Loucy (cell line): ENCODE measurements at regions not wholly inside any gene's neighbourhood (a gene's known extent, or its start where the extent isn't known, plus 50 kb on each side); places are given as distances from the start of the nearest gene placed in this dataset.

Experiments
- H2AFZ ChIP-seq: fragments of 200-600 bp; sonication (generic); 2 replicates; pipeline ENCODE4 v1.6.0; 2016; ENCODE audit warnings: antibody characterized with exemption, mild to moderate bottlenecking, low read length, moderate library complexity
- H3F3A ChIP-seq: fragments of 200-600 bp; 2 replicates; pipeline ENCODE4 v1.6.0; 2016; ENCODE audit warnings: antibody characterized with exemption, low read depth, mild to moderate bottlenecking
- H3K27me3 ChIP-seq: fragments of 200-600 bp; sonication (generic); 2 replicates; pipeline ENCODE4 v1.6.1; 2014; ENCODE audit warnings: low read length, mild to moderate bottlenecking; ENCODE audit not compliant: insufficient read depth, poor library complexity, severe bottlenecking
- H3K36me3 ChIP-seq: fragments of 200-600 bp; sonication (generic); 2 replicates; pipeline ENCODE4 v1.6.1; 2016; ENCODE audit warnings: low read length; ENCODE audit not compliant: insufficient read depth
- H3K4me1 ChIP-seq: fragments of 200-600 bp; sonication (generic); 2 replicates; pipeline ENCODE4 v1.5.1; 2014; ENCODE audit warnings: low read length, mild to moderate bottlenecking; ENCODE audit not compliant: insufficient read depth, poor library complexity, severe bottlenecking
- H3K4me2 ChIP-seq: fragments of 200-600 bp; sonication (generic); 2 replicates; pipeline ENCODE4 v1.6.0; 2014; ENCODE audit warnings: antibody characterized with exemption, low read length, low read depth, mild to moderate bottlenecking; ENCODE audit not compliant: poor library complexity, severe bottlenecking
- H3K4me3 ChIP-seq: fragments of 200-600 bp; sonication (generic); 2 replicates; pipeline ENCODE4 v1.5.1; 2014; ENCODE audit warnings: low read length, mild to moderate bottlenecking, mixed read lengths; ENCODE audit not compliant: poor library complexity, severe bottlenecking
- H3K79me2 ChIP-seq: fragments of 200-600 bp; sonication (generic); 2 replicates; pipeline ENCODE4 v1.6.1; 2014; ENCODE audit warnings: low read length; ENCODE audit not compliant: insufficient read depth
- H3K9ac ChIP-seq: fragments of 200-600 bp; sonication (generic); 2 replicates; pipeline ENCODE4 v1.6.0; 2014; ENCODE audit warnings: mild to moderate bottlenecking, low read depth, low read length, moderate library complexity; ENCODE audit not compliant: poor library complexity, severe bottlenecking
- H3K9me2 ChIP-seq: fragments of 200-600 bp; sonication (generic); replicated peaks from 2 replicates; pipeline ENCODE4 v1.6.1; 2016; ENCODE audit warnings: low read depth, low read length, mixed read lengths
- H3K9me3 ChIP-seq: fragments of 200-600 bp; sonication (generic); 2 replicates; pipeline ENCODE4 v1.6.1; 2014; ENCODE audit warnings: mild to moderate bottlenecking, antibody characterized with exemption, low read length, low read depth; ENCODE audit not compliant: insufficient read depth
- H4K20me1 ChIP-seq: fragments of 200-600 bp; sonication (generic); 2 replicates; pipeline ENCODE4 v1.6.0; 2014; ENCODE audit warnings: antibody characterized with exemption, low read length, mild to moderate bottlenecking; ENCODE audit not compliant: insufficient read depth, poor library complexity, severe bottlenecking
- EZH2phosphoT487 ChIP-seq: fragments of 200-600 bp; IDR thresholded peaks from 2 replicates; pipeline ENCODE4 v1.6.1; 2018; ENCODE audit warnings: antibody characterized with exemption, mild to moderate bottlenecking, moderate library complexity, borderline replicate concordance
- TF ChIP-seq, protein P1 (sequence below): fragments of 200-600 bp; sonication (generic); conservative IDR thresholded peaks from 2 replicates; pipeline ENCODE4 v1.5.1; 2014; ENCODE audit warnings: mild to moderate bottlenecking, antibody characterized with exemption, low read length

DNA sequence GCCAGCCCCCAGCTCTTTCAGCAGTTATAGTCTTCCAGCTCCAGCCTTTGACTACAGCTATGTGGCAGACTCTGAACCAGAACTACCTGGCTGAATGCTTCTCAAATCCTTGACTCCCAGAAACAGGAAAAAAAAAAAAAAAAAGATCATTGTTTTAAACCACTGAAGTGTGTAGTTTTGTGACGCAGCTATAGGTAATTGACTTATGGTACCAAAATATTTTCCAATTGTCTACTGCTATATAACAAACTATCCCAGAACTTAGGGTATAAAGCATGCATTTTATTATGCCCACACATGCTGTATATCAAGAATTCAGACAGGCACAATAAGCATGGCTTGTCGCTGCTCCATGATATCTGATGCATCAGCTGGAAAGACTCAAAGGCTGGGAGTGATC, 127.1 kb upstream of the POC5 start:
- no peaks in the 10 kb centered on the region for H3K4me1 ChIP-seq
- no peaks in the 10 kb centered on the region for H3K79me2 ChIP-seq
- no peaks in the 10 kb centered on the region for H3F3A ChIP-seq
- H4K20me1 ChIP-seq: no peaks in the 10 kb centered on the region
- H2AFZ ChIP-seq: no peak overlapping the region
- H3K9ac ChIP-seq: no peak overlapping the region
- TF ChIP-seq, protein P1, sequence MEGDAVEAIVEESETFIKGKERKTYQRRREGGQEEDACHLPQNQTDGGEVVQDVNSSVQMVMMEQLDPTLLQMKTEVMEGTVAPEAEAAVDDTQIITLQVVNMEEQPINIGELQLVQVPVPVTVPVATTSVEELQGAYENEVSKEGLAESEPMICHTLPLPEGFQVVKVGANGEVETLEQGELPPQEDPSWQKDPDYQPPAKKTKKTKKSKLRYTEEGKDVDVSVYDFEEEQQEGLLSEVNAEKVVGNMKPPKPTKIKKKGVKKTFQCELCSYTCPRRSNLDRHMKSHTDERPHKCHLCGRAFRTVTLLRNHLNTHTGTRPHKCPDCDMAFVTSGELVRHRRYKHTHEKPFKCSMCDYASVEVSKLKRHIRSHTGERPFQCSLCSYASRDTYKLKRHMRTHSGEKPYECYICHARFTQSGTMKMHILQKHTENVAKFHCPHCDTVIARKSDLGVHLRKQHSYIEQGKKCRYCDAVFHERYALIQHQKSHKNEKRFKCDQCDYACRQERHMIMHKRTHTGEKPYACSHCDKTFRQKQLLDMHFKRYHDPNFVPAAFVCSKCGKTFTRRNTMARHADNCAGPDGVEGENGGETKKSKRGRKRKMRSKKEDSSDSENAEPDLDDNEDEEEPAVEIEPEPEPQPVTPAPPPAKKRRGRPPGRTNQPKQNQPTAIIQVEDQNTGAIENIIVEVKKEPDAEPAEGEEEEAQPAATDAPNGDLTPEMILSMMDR: no peak
- TF ChIP-seq EZH2phosphoT487: no peak
- H3K4me2 ChIP-seq: no peak overlapping the region
- H3K9me2 ChIP-seq: no peaks in the 10 kb centered on the region
- H3K27me3 ChIP-seq: no peaks in the 10 kb centered on the region
- H3K36me3 ChIP-seq: no peaks in the 10 kb centered on the region
- H3K4me3 ChIP-seq: no peak overlapping the region
- H3K9me3 ChIP-seq: no peaks in the 10 kb centered on the region

DNA sequence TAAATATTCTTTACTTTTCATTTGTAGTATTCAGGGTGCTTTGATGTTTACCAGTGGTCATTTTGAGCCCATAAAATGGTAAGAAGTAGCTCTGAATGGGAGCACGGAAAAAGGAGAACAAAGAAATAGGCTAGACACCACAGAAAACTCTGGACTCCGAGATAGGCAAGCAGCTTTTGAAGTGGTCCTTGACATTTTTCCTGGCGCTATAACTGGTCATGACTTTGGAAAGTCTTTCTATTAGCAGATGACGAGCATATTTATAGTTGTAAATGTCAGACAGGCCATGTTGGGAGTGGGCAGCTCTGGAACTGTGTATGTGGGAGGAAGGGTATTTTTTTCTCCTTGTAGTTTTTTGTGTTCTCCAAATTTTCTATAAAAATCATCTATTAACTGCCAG, 126.1 kb upstream of the POC5 start:
- Histone ChIP-seq H3K79me2 (no peaks in the 10 kb centered on the region), H3K36me3 (no peaks in the 10 kb centered on the region), H3K9me3 (no peaks in the 10 kb centered on the region), H4K20me1 (no peaks in the 10 kb centered on the region), H3K27me3 (no peaks in the 10 kb centered on the region), H2AFZ (no peak overlapping the region), H3K9ac (no peak overlapping the region), H3K9me2 (no peaks in the 10 kb centered on the region), H3K4me3 (no peak overlapping the region), H3K4me1 (no peaks in the 10 kb centered on the region), H3K4me2 (no peak overlapping the region), H3F3A (no peaks in the 10 kb centered on the region)
- TF ChIP-seq, protein P1: no peak
- TF ChIP-seq EZH2phosphoT487: no peak

- H3K4me2 ChIP-seq: no peak overlapping the region
- H3K27me3 ChIP-seq: no peaks in the 10 kb centered on the region
- no peak overlapping the region for H2AFZ ChIP-seq
- no peaks in the 10 kb centered on the region for H4K20me1 ChIP-seq
- no peaks in the 10 kb centered on the region for H3K36me3 ChIP-seq
- H3K4me3 ChIP-seq: no peak overlapping the region
- H3K9me2 ChIP-seq: no peaks in the 10 kb centered on the region
- no peaks in the 10 kb centered on the region for H3K79me2 ChIP-seq
- no peaks in the 10 kb centered on the region for H3F3A ChIP-seq
- no peak overlapping the region for H3K9ac ChIP-seq
- H3K9me3 ChIP-seq: no peaks in the 10 kb centered on the region
- TF ChIP-seq, protein P1: no peak
- TF ChIP-seq EZH2phosphoT487: no peak
- no peaks in the 10 kb centered on the region for H3K4me1 ChIP-seq
Measured at GRCh38 chr5:75839547-75839946, 122.3 kb upstream of the POC5 start.
